ENCODE measurements at regions not wholly inside any gene's neighbourhood (a gene's known extent, or its start where the extent isn't known, plus 50 kb on each side); places are given as distances from the start of the nearest gene placed in this dataset.

DNA sequence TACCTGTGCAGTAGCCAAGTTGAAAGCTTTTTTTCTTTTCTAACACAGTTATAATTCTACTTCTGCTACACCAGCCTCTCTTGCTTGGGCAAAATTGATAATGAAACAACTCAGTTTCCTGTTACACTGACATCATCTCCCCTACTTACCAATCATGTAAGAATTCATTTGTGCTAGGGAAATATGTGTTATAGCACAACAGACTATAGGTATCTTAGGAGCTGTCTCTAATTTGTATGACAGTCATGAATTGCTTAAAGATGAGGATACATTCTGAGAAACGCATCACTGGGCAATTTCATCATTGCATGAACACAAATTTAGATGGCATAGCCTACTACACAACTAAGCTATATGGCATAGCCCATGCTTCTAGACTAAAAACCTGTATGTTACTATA lies 246.3 kb upstream of the ANKRD50 start:
- ChIA-PET POLR2A (no interaction called here), CTCF (interaction anchor here (2.2 kb wide), 1 partner anchor 9 kb away, joined by 6 read pairs; no protein-coding TSS in a partner anchor)
- Histone ChIP-seq H2AFZ (ENCODE audit: low read depth, low read length) (peak overlapping the region; percentile 48), H3K9me1 (replicated peaks; ENCODE audit: control insufficient read depth, extremely low read depth, insufficient read depth, low read length) (no peaks in the 10 kb centered on the region), H3K79me2 (ENCODE audit: control insufficient read depth, insufficient read depth, low read length) (no peaks in the 10 kb centered on the region), H4K20me1 (replicated peaks; ENCODE audit: control insufficient read depth, extremely low read depth, insufficient read depth, low read length) (no peaks in the 10 kb centered on the region), H3K4me1 (ENCODE audit: control insufficient read depth, extremely low read depth, insufficient read depth, low read length) (peaks cover 3% of the 10 kb centered on the region), H3K27ac (ENCODE audit: insufficient read depth, low read depth, low read length) (no peak overlapping the region), H3K4me2 (ENCODE audit: insufficient read depth, low read length) (peak overlapping the region; percentile 16), H3K36me3 (ENCODE audit: control insufficient read depth in 2 of 2, extremely low read depth in 1 of 2, insufficient read depth in 2 of 2, low read length in 2 of 2) (no peaks in the 10 kb centered on the region), H3K4me3 (replicated peaks in 1 of 3; ENCODE audit: insufficient read depth in 1 of 3, low read depth in 1 of 3, low read length in 3 of 3) (no peak overlapping the region), H3K27me3 (ENCODE audit: control insufficient read depth in 2 of 2, insufficient read depth in 2 of 2, low read length in 2 of 2) (no peaks in the 10 kb centered on the region), H3K9me3 (replicated peaks; ENCODE audit: control insufficient read depth, insufficient read depth, low read length) (no peaks in the 10 kb centered on the region), H3K9ac (replicated peaks; ENCODE audit: extremely low read depth, insufficient read depth, low read length) (no peak overlapping the region)
- DNase-seq (ENCODE audit: low read depth, low spot score) (peak; percentile 9), FAIRE-seq (peak; percentile 18)
- dilution Hi-C loops (cut with MboI; ENCODE audit: extremely low pct_ligation_motif_present, low sequenced_read_pairs) (no loop called here), intact Hi-C loops (cut with micrococcal nuclease) (no loop called here)
- no peak for TF ChIP-seq EZH2 (IDR thresholded peaks at IDR 0.05; ENCODE audit: borderline replicate concordance, low read depth, low read length, severe bottlenecking)
- no TSS peak for BruUV-seq (replicated peaks)

GRCh38 chr4:124955476-124955875 lies 242.9 kb upstream of the ANKRD50 start:
- Histone ChIP-seq H3K4me2 (ENCODE audit: insufficient read depth, low read length) (no peak overlapping the region), H3K4me1 (ENCODE audit: control insufficient read depth, extremely low read depth, insufficient read depth, low read length) (peaks cover 13% of the 10 kb centered on the region), H3K27me3 (ENCODE audit: control insufficient read depth in 2 of 2, insufficient read depth in 2 of 2, low read length in 2 of 2) (no peaks in the 10 kb centered on the region), H3K9me3 (replicated peaks; ENCODE audit: control insufficient read depth, insufficient read depth, low read length) (no peaks in the 10 kb centered on the region), H3K9me1 (replicated peaks; ENCODE audit: control insufficient read depth, extremely low read depth, insufficient read depth, low read length) (no peaks in the 10 kb centered on the region), H3K27ac (ENCODE audit: insufficient read depth, low read depth, low read length) (no peak overlapping the region), H2AFZ (ENCODE audit: low read depth, low read length) (no peak overlapping the region), H3K36me3 (ENCODE audit: control insufficient read depth in 2 of 2, extremely low read depth in 1 of 2, insufficient read depth in 2 of 2, low read length in 2 of 2) (no peaks in the 10 kb centered on the region), H3K79me2 (ENCODE audit: control insufficient read depth, insufficient read depth, low read length) (no peaks in the 10 kb centered on the region), H3K4me3 (replicated peaks in 1 of 3; ENCODE audit: insufficient read depth in 1 of 3, low read depth in 1 of 3, low read length in 3 of 3) (no peak overlapping the region), H3K9ac (replicated peaks; ENCODE audit: extremely low read depth, insufficient read depth, low read length) (no peak overlapping the region), H4K20me1 (replicated peaks; ENCODE audit: control insufficient read depth, extremely low read depth, insufficient read depth, low read length) (no peaks in the 10 kb centered on the region)
- intact Hi-C loops (cut with micrococcal nuclease) (no loop called here), dilution Hi-C loops (cut with MboI; ENCODE audit: extremely low pct_ligation_motif_present, low sequenced_read_pairs) (no loop called here)
- ChIA-PET CTCF (interaction anchor here (1.3 kb wide), 1 partner anchor 290 kb away, joined by 3 read pairs; no protein-coding TSS in a partner anchor), POLR2A (no interaction called here)
- no TSS peak for BruUV-seq (replicated peaks)
- FAIRE-seq (no peak), DNase-seq (ENCODE audit: low read depth, low spot score) (no peak)
- TF ChIP-seq GATA2 (IDR thresholded peaks at IDR 0.05; ENCODE audit: insufficient read depth, insufficient read length, low read depth, low read length) (no peak), MYC (IDR thresholded peaks at IDR 0.05; ENCODE audit: low read depth, low read length) (no peak), POLR2AphosphoS5 (IDR thresholded peaks at IDR 0.05; ENCODE audit: insufficient read depth, low read depth, low read length) (no peak), FOS (IDR thresholded peaks at IDR 0.05; ENCODE audit: borderline replicate concordance, insufficient read depth, low read length) (no peak), CTCF (IDR thresholded peaks at IDR 0.05; ENCODE audit: extremely low read depth in 1 of 2, insufficient read depth in 1 of 2, low read depth in 1 of 2, low read length in 2 of 2) (no peak), EZH2 (IDR thresholded peaks at IDR 0.05; ENCODE audit: borderline replicate concordance, low read depth, low read length, severe bottlenecking) (no peak), JUN (IDR thresholded peaks at IDR 0.05; ENCODE audit: borderline replicate concordance, insufficient read depth, insufficient read length, low read depth) (no peak), POLR2A (IDR thresholded peaks at IDR 0.05; ENCODE audit: low read depth, low read length) (no peak)
- TF ChIP-seq, protein P1, sequence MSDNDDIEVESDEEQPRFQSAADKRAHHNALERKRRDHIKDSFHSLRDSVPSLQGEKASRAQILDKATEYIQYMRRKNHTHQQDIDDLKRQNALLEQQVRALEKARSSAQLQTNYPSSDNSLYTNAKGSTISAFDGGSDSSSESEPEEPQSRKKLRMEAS (IDR thresholded peaks at IDR 0.05; ENCODE audit: insufficient read depth, insufficient read length), result no peak
